Liver (tissue), 8 donors: ENCODE measurements at regions not wholly inside any gene's neighbourhood (a gene's known extent, or its start where the extent isn't known, plus 50 kb on each side); places are given as distances from the start of the nearest gene placed in this dataset.

Experiments
- DNase-seq: peaks from one replicate; pipeline ENCODE4 v3.0.0-alpha.2; 2017; ENCODE audit warnings: low spot score
- H3K27ac ChIP-seq, 2 donors: one replicate each; pipeline ENCODE4 v1.7.0; 2013; ENCODE audit warnings: inconsistent platforms in 2 of 2, low read length in 2 of 2, control low read depth in 1 of 2, low read depth in 1 of 2, mild to moderate bottlenecking in 1 of 2
- H3K27me3 ChIP-seq, 4 donors: one replicate each; pipeline versions ENCODE4 v1.6.1 to v1.7.0; 2013; ENCODE audit warnings: low read length in 3 of 4, inconsistent platforms in 1 of 4, mild to moderate bottlenecking in 1 of 4, moderate library complexity in 1 of 4; ENCODE audit not compliant: control insufficient read depth in 4 of 4, insufficient read depth in 4 of 4
- H3K36me3 ChIP-seq, 4 donors: one replicate each; pipeline versions ENCODE4 v1.6.1 to v1.7.0; 2013; ENCODE audit warnings: low read length in 3 of 4, mild to moderate bottlenecking in 3 of 4, low read depth in 1 of 4, moderate library complexity in 1 of 4; ENCODE audit not compliant: control insufficient read depth in 4 of 4, insufficient read depth in 3 of 4
- H3K4me1 ChIP-seq, 4 donors: one replicate each; pipeline versions ENCODE4 v1.6.1 to v1.7.0; 2013; ENCODE audit warnings: low read length in 3 of 4, mild to moderate bottlenecking in 3 of 4, moderate library complexity in 1 of 4; ENCODE audit not compliant: control insufficient read depth in 4 of 4, insufficient read depth in 4 of 4
- H3K4me3 ChIP-seq, 3 donors: one replicate each; pipeline versions ENCODE4 v1.6.1 to v1.7.0; 2013; ENCODE audit warnings: low read length in 3 of 3, control low read depth in 1 of 3, low read depth in 1 of 3, mild to moderate bottlenecking in 1 of 3
- H3K9ac ChIP-seq, 2 donors: one replicate each; pipeline ENCODE4 v1.7.0; 2013; ENCODE audit warnings: low read length in 2 of 2, mild to moderate bottlenecking in 2 of 2, moderate library complexity in 2 of 2, control low read depth in 1 of 2, low read depth in 1 of 2
- H3K9me3 ChIP-seq, 4 donors: one replicate each; pipeline versions ENCODE4 v1.6.1 to v1.7.0; 2013; ENCODE audit warnings: low read length in 3 of 4; ENCODE audit not compliant: control insufficient read depth in 4 of 4
- ATF3 ChIP-seq: IDR thresholded peaks from 2 replicates; pipeline ENCODE4 v1.6.1; 2016; ENCODE audit warnings: antibody characterized with exemption
- CTCF ChIP-seq: fragments of 150-350 bp; IDR thresholded peaks from 2 replicates; pipeline ENCODE4 v1.5.1; 2017; ENCODE audit warnings: improper control_type of control experiment, low read depth, low read length; ENCODE audit not compliant: missing input control
- EGR1 ChIP-seq, 2 donors: IDR thresholded peaks; 2 replicates each; pipeline ENCODE4 v1.6.1; 2016 to 2018; ENCODE audit warnings: antibody characterized with exemption in 2 of 2, low read depth in 2 of 2
- FOXA1 ChIP-seq: IDR thresholded peaks from 2 replicates; pipeline ENCODE4 v1.6.1; 2016; ENCODE audit warnings: antibody characterized with exemption
- FOXA2 ChIP-seq: IDR thresholded peaks from 2 replicates; pipeline ENCODE4 v1.6.1; 2016; ENCODE audit warnings: antibody characterized with exemption
- GABPA ChIP-seq, 2 donors: IDR thresholded peaks in 1 of 2; conservative IDR thresholded peaks in 1 of 2; 2 replicates each; pipeline ENCODE4 v1.6.1; 2016; ENCODE audit warnings: antibody characterized with exemption in 2 of 2, mild to moderate bottlenecking in 1 of 2, moderate library complexity in 1 of 2
- HNF4A ChIP-seq, 2 donors: conservative IDR thresholded peaks; 2 replicates each; pipeline ENCODE4 v1.6.1; 2016; ENCODE audit warnings: antibody characterized with exemption in 2 of 2, mild to moderate bottlenecking in 2 of 2
- HNF4G ChIP-seq: IDR thresholded peaks from 2 replicates; pipeline ENCODE4 v1.6.1; 2016; ENCODE audit warnings: antibody characterized with exemption
- JUND ChIP-seq, 2 donors: IDR thresholded peaks; 2 replicates each; pipeline ENCODE4 v1.6.1; 2016; ENCODE audit warnings: antibody characterized with exemption in 2 of 2
- MAX ChIP-seq: IDR thresholded peaks from 2 replicates; pipeline ENCODE4 v1.6.1; 2016; ENCODE audit warnings: antibody characterized with exemption
- NR2F2 ChIP-seq: IDR thresholded peaks from 2 replicates; pipeline ENCODE4 v1.6.1; 2016; ENCODE audit warnings: antibody characterized with exemption
- RAD21 ChIP-seq, 2 donors: IDR thresholded peaks; 2 replicates each; pipeline ENCODE4 v1.6.1; 2016; ENCODE audit warnings: antibody characterized with exemption in 2 of 2, mild to moderate bottlenecking in 2 of 2
- REST ChIP-seq: IDR thresholded peaks from 2 replicates; pipeline ENCODE4 v1.6.1; 2016; ENCODE audit warnings: antibody characterized with exemption, mild to moderate bottlenecking
- RXRA ChIP-seq, 2 donors: IDR thresholded peaks; 2 replicates each; pipeline ENCODE4 v1.6.1; 2017 to 2018; ENCODE audit warnings: antibody characterized with exemption in 2 of 2, mild to moderate bottlenecking in 1 of 2
- SP1 ChIP-seq: IDR thresholded peaks from 2 replicates; pipeline ENCODE4 v1.6.1; 2018; ENCODE audit warnings: antibody characterized with exemption, mild to moderate bottlenecking
- TAF1 ChIP-seq: conservative IDR thresholded peaks from 2 replicates; pipeline ENCODE4 v1.6.1; 2016; ENCODE audit warnings: antibody characterized with exemption, mild to moderate bottlenecking
- YY1 ChIP-seq: IDR thresholded peaks from 2 replicates; pipeline ENCODE4 v1.6.1; 2016; ENCODE audit warnings: antibody characterized with exemption, mild to moderate bottlenecking
- ZBTB33 ChIP-seq: IDR thresholded peaks from 2 replicates; pipeline ENCODE4 v1.6.1; 2016; ENCODE audit warnings: antibody characterized with exemption
- WGBS: extraction: QIAGEN DNeasy Blood & Tissue Kit; methylation state at CpG from one replicate; pipeline ENCODE4 v1.1.7; 2013; 5-methylcytosine and 5-hydroxymethylcytosine counted together
- donor health status: healthy.
- donor health status: healthy.
- donor health status: healthy.
- donor health status: healthy.
- donor health status: healthy.

- no peak for TF ChIP-seq ZBTB33
- TF ChIP-seq FOXA1: no peak
- no peak for TF ChIP-seq HNF4A (conservative IDR thresholded peaks at IDR 0.05)
- no peak for TF ChIP-seq NR2F2
- no peak for TF ChIP-seq CTCF
- no peak for TF ChIP-seq RXRA (IDR thresholded peaks at IDR 0.05)
- no peak for TF ChIP-seq ATF3
- no peak for TF ChIP-seq SP1
- no peak for TF ChIP-seq TAF1
- TF ChIP-seq EGR1 (IDR thresholded peaks at IDR 0.05; ENCODE audit: low read depth in 2 of 2): no peak
- TF ChIP-seq JUND (IDR thresholded peaks at IDR 0.05): no peak
- TF ChIP-seq MAX: no peak
- TF ChIP-seq REST: no peak
- no peak for TF ChIP-seq FOXA2
- no peak for TF ChIP-seq YY1
- no peak for TF ChIP-seq GABPA (IDR thresholded peaks at IDR 0.05 in 1 of 2, conservative IDR thresholded peaks at IDR 0.05 in 1 of 2)
- TF ChIP-seq RAD21 (IDR thresholded peaks at IDR 0.05): no peak
- no peak for TF ChIP-seq HNF4G
Observed at GRCh38 chrY:8324113-8324512, 1013.2 kb upstream of the TSPY4 start.

GRCh38 chrY:8326944-8327343 is 1010.3 kb upstream of the TSPY4 start:
- no peak for TF ChIP-seq CTCF
- TF ChIP-seq YY1: no peak
- no peak for TF ChIP-seq FOXA1
- TF ChIP-seq SP1: no peak
- no peak for TF ChIP-seq HNF4G
- no peak for TF ChIP-seq ZBTB33
- TF ChIP-seq HNF4A (conservative IDR thresholded peaks at IDR 0.05): no peak
- no peak for TF ChIP-seq GABPA (IDR thresholded peaks at IDR 0.05 in 1 of 2, conservative IDR thresholded peaks at IDR 0.05 in 1 of 2)
- TF ChIP-seq NR2F2: no peak
- TF ChIP-seq RXRA (IDR thresholded peaks at IDR 0.05): no peak
- TF ChIP-seq JUND (IDR thresholded peaks at IDR 0.05): no peak
- no peak for TF ChIP-seq FOXA2
- no peak for TF ChIP-seq MAX
- no peak for TF ChIP-seq EGR1 (IDR thresholded peaks at IDR 0.05; ENCODE audit: low read depth in 2 of 2)
- TF ChIP-seq ATF3: no peak
- H3K9me3 ChIP-seq: no peaks in the 10 kb centered on the region
- no peak for DNase-seq
- no peaks in the 10 kb centered on the region for H3K4me1 ChIP-seq
- H3K27ac ChIP-seq: no peak overlapping the region
- no peaks in the 10 kb centered on the region for H3K27me3 ChIP-seq
- no peak overlapping the region for H3K9ac ChIP-seq
- 58% methylated on average over 2 of the region's 2 CpGs for WGBS
- H3K4me3 ChIP-seq: no peak overlapping the region
- H3K36me3 ChIP-seq: no peaks in the 10 kb centered on the region

More at GRCh38 chrY:8324113-8324512, 1013.2 kb upstream of the TSPY4 start:
- Histone ChIP-seq H3K4me3 (no peak overlapping the region), H3K9me3 (no peaks in the 10 kb centered on the region), H3K9ac (no peak overlapping the region), H3K4me1 (no peaks in the 10 kb centered on the region), H3K27me3 (no peaks in the 10 kb centered on the region), H3K36me3 (no peaks in the 10 kb centered on the region), H3K27ac (no peak overlapping the region)
- DNase-seq: no peak
